BLaER1 (cell line): ENCODE measurements at regions not wholly inside any gene's neighbourhood (a gene's known extent, or its start where the extent isn't known, plus 50 kb on each side); places are given as distances from the start of the nearest gene placed in this dataset.

Experiments used
- H3K27ac ChIP-seq: shearing (Covaris generic); formaldehyde crosslinking; 2 replicates; pipeline ENCODE4 v1.8.1; 2022
- H3K27me3 ChIP-seq: shearing (Covaris generic); formaldehyde crosslinking; 2 replicates; pipeline ENCODE4 v1.8.1; 2022
- H3K36me3 ChIP-seq: shearing (Covaris generic); formaldehyde crosslinking; 2 replicates; pipeline ENCODE4 v1.8.1; 2022
- H3K4me1 ChIP-seq: shearing (Covaris generic); formaldehyde crosslinking; 2 replicates; pipeline ENCODE4 v1.8.1; 2022
- H3K4me2 ChIP-seq: shearing (Covaris generic); formaldehyde crosslinking; 2 replicates; pipeline ENCODE4 v1.8.1; 2022
- H3K4me3 ChIP-seq: shearing (Covaris generic); formaldehyde crosslinking; 2 replicates; pipeline ENCODE4 v1.8.1; 2022
- H3K9ac ChIP-seq: shearing (Covaris generic); formaldehyde crosslinking; 2 replicates; pipeline ENCODE4 v1.8.1; 2022
- H3K9me3 ChIP-seq: shearing (Covaris generic); formaldehyde crosslinking; 2 replicates; pipeline ENCODE4 v1.8.1; 2022
- H4K20me1 ChIP-seq: shearing (Covaris generic); formaldehyde crosslinking; 2 replicates; pipeline ENCODE4 v1.8.1; 2022
- Cebpa-rat ChIP-seq: shearing (Covaris generic); IDR thresholded peaks from 2 replicates; pipeline ENCODE4 v1.8.1; 2022

DNA sequence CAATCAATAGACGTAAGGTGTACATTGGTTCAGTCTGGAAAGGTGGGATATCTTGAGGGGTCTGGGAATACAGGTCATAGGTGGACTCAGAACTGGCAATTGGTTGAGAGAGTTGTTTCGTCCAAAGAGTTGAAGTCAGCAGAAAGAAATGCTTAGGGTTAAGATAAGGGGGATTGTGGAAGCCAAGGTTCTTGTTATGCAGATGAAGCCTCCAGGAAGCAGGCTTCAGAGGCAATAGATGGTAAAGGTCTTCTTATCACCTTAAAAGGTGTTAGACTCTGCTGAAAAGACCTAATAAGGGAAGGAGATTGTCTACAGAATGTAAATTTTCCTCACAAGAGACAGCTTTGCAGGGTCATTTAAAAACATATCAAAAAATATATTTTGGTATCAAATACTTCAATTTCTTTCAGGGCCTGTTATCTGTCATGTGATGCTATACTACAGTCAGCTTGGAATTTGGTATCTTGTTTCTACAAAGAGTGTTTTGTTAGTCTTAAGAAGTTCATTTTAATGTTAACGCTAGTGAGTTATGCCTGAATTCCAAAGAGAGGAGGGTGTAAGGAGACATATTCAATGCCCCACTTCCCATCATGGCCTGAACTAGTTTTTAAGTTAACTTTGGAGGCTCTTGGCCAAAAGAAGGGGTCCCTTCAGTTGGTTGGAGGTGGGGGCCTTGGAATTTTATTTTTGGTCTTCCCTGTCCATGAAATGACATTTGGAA, 378.2 kb upstream of the ROBO2 start:
- Histone ChIP-seq H3K9ac (no peak overlapping the region), H3K4me3 (no peak overlapping the region), H4K20me1 (no peaks in the 10 kb centered on the region)

DNA sequence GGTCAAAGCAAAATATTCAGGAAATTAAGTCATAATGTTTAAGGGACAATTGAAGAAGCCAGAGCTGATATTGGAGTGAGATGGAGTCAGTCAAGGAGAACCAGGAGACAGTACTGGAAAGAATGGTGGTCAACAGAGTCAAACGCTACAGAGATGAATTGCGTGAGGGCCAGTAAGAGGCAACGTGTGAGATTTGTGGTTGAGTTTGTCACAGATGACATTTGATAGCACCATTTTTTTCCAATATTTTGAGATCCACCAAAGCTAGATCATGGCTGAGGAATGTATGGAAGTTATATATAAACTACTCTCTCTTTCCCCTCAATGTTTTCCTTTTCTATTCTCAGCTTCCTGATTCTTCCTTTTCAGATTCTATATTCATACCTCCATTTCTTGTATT, 375.1 kb upstream of the ROBO2 start:
- Histone ChIP-seq H3K4me3 (no peak overlapping the region), H3K36me3 (no peaks in the 10 kb centered on the region), H3K4me1 (no peaks in the 10 kb centered on the region), H3K4me2 (no peak overlapping the region), H3K27me3 (no peaks in the 10 kb centered on the region), H4K20me1 (no peaks in the 10 kb centered on the region), H3K9me3 (no peaks in the 10 kb centered on the region), H3K27ac (no peak overlapping the region), H3K9ac (no peak overlapping the region)
- no peak for TF ChIP-seq Cebpa-rat

More for the DNA sequence above, 378.2 kb upstream of the ROBO2 start:
- H3K36me3 ChIP-seq: no peaks in the 10 kb centered on the region
- H3K4me1 ChIP-seq: no peaks in the 10 kb centered on the region
- no peaks in the 10 kb centered on the region for H3K27me3 ChIP-seq
- H3K27ac ChIP-seq: no peak overlapping the region
- TF ChIP-seq Cebpa-rat: no peak
- H3K9me3 ChIP-seq: no peaks in the 10 kb centered on the region
- H3K4me2 ChIP-seq: no peak overlapping the region

DNA sequence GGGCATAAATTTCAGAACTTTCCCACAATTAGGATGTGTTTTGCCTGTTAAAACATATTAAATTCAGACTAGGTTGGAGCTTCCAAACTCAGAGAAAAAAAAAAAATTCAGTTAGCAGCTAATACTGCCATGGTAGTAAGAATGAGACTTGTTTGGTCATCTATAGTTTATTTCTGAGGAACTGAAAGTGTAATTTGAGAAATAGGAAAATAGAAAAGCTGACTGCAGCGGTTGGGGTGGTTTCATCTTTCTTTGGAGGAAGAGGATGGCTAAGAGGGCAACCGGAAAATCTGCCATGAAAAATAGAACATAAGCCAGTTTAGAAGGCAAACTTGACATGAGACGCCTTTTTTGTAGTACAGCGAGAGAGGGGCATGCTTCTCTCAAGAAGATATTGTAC, 371.2 kb upstream of the ROBO2 start:
- Histone ChIP-seq H3K27me3 (no peaks in the 10 kb centered on the region), H3K9me3 (no peaks in the 10 kb centered on the region), H3K4me3 (no peak overlapping the region), H3K4me2 (no peak overlapping the region), H3K9ac (no peak overlapping the region), H3K27ac (no peak overlapping the region), H3K4me1 (no peaks in the 10 kb centered on the region), H4K20me1 (no peaks in the 10 kb centered on the region), H3K36me3 (no peaks in the 10 kb centered on the region)
- TF ChIP-seq Cebpa-rat: no peak

DNA sequence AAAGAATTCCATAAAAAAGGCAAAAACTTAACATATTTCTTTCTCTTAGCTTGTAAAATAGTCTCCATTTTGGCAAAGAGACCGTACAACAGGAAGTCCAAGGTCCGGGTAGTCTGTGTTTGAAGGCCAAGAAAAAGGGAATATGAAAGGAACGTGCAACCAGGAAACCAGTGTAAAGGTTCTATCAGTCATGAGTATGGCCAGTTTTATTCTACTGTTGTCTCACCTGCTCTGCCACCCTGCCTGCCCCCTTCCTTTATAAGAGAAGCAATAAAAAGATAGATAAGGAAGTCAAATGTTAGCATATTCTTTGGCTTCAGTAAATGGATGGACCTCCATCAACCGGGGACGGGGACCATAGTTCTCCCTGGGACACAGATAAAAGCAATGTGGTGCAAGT, 370.6 kb upstream of the ROBO2 start:
- Histone ChIP-seq H3K9me3 (no peaks in the 10 kb centered on the region), H3K4me2 (no peak overlapping the region), H3K4me3 (no peak overlapping the region), H3K9ac (no peak overlapping the region), H3K4me1 (no peaks in the 10 kb centered on the region), H3K27me3 (no peaks in the 10 kb centered on the region), H3K36me3 (no peaks in the 10 kb centered on the region), H3K27ac (no peak overlapping the region), H4K20me1 (no peaks in the 10 kb centered on the region)
- no peak for TF ChIP-seq Cebpa-rat

DNA sequence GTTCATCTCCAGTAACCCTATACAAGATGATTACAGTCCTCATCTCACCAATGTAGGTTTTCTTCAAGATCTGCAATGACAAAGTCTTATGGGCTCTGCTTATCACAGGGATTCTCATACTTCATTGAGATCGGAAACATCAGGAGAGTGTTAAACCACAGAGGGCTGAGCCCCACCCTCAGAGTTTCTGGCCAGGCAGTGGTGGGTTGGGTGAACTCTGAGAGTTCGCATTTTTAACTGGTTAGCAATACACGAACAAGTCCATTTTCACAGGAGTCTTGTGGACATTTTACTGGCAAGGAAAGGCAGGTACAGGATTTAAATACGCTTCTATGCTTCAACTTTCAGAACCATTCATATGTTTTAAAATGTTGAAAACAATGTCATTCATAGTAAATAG, 366.7 kb upstream of the ROBO2 start:
- no peaks in the 10 kb centered on the region for H4K20me1 ChIP-seq
- H3K4me3 ChIP-seq: no peak overlapping the region
- no peaks in the 10 kb centered on the region for H3K4me1 ChIP-seq
- H3K4me2 ChIP-seq: no peak overlapping the region
- no peak overlapping the region for H3K27ac ChIP-seq
- no peak for TF ChIP-seq Cebpa-rat
- H3K36me3 ChIP-seq: no peaks in the 10 kb centered on the region
- H3K9ac ChIP-seq: no peak overlapping the region
- H3K9me3 ChIP-seq: no peaks in the 10 kb centered on the region
- H3K27me3 ChIP-seq: no peaks in the 10 kb centered on the region

DNA sequence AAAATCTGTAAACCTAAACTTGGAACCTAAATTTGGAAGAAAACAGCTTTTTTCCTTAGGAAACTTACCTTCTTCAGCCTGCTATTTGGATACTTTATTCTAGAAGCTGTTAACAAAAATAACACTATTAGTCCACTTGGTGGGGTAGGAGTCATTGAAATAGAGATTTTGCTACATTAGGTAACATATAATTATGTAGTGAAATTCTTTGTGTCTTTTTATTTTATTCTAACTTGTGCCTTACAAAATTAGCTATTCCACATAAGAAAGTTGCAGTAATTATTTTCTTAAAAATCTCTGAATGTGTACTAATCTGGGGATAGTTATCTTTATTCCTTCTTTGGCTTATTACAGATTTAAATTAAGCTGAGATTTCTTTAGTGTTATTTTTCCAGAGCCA, 360.4 kb upstream of the ROBO2 start:
- Histone ChIP-seq H3K4me3 (no peak overlapping the region), H4K20me1 (no peaks in the 10 kb centered on the region), H3K36me3 (no peaks in the 10 kb centered on the region), H3K27ac (no peak overlapping the region), H3K4me1 (no peaks in the 10 kb centered on the region), H3K4me2 (no peak overlapping the region), H3K27me3 (no peaks in the 10 kb centered on the region), H3K9ac (no peak overlapping the region), H3K9me3 (no peaks in the 10 kb centered on the region)
- TF ChIP-seq Cebpa-rat: no peak

DNA sequence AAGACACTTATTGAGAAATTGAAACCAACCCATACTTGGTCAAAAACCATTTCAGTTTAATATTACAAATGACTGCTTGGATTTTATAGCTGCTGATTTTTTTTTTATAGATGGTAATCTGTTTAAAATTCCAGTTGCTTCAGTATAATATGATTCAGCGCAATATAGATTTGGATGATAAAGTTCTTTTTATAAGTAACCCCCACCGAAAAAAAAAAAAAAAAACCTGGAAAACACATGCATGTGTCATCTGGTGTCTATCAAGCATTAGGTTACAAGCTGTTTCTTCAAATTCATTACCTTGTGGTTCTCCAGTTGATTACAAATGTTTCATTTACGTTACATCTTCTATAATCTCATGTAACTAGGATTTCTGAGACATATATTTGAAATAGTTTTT, 356.6 kb upstream of the ROBO2 start:
- Histone ChIP-seq H3K4me1 (no peaks in the 10 kb centered on the region), H3K9me3 (no peaks in the 10 kb centered on the region), H3K27me3 (no peaks in the 10 kb centered on the region), H3K4me3 (no peak overlapping the region), H3K4me2 (no peak overlapping the region), H3K9ac (no peak overlapping the region), H4K20me1 (no peaks in the 10 kb centered on the region), H3K27ac (no peak overlapping the region), H3K36me3 (no peaks in the 10 kb centered on the region)
- no peak for TF ChIP-seq Cebpa-rat

DNA sequence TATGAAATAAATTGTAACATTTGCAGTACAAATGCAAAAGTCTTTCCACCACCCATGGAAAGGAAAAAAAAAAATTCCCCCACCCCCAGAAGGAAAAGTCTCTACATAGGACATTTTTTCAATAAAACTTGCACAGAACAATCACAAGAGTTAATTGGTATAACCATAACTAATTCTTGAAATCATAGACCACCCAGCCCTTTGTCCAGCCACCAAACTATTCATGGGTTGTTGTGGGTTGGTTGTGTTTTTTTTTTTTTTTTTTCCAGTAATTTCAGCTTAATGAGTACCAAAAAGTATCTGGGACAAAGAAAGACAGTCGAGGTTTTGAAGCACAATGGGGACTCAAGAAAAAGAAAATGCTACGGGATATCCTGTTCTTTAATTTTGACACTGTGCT, 355.0 kb upstream of the ROBO2 start:
- Histone ChIP-seq H3K4me1 (no peaks in the 10 kb centered on the region), H3K4me3 (no peak overlapping the region), H3K4me2 (no peak overlapping the region), H3K27ac (no peak overlapping the region), H3K36me3 (no peaks in the 10 kb centered on the region), H4K20me1 (no peaks in the 10 kb centered on the region), H3K27me3 (no peaks in the 10 kb centered on the region), H3K9ac (no peak overlapping the region), H3K9me3 (no peaks in the 10 kb centered on the region)
- no peak for TF ChIP-seq Cebpa-rat

DNA sequence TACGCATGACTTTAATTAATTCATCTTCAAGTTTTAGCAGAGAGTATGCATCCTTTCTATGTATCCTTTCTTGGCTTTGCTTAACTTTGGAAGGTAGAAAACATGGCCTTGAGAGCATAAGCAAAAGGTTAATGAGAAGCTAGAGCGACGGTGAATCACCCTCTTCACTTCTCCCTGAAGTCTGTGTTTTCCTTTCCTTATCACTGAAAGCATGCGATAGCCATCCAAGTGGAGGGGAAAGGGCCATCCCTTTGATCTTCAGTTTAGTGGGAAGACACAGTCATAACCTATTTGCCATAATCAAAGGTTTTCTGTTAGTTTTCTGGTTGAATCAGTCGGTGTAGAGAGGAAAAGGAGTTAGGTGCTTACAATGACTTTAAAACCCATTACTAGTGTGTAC, 354.0 kb upstream of the ROBO2 start:
- Histone ChIP-seq H3K27me3 (no peaks in the 10 kb centered on the region), H3K4me1 (no peaks in the 10 kb centered on the region), H3K9ac (no peak overlapping the region), H3K27ac (no peak overlapping the region), H3K36me3 (no peaks in the 10 kb centered on the region), H3K4me3 (no peak overlapping the region), H3K9me3 (no peaks in the 10 kb centered on the region), H3K4me2 (no peak overlapping the region), H4K20me1 (no peaks in the 10 kb centered on the region)
- TF ChIP-seq Cebpa-rat: no peak

DNA sequence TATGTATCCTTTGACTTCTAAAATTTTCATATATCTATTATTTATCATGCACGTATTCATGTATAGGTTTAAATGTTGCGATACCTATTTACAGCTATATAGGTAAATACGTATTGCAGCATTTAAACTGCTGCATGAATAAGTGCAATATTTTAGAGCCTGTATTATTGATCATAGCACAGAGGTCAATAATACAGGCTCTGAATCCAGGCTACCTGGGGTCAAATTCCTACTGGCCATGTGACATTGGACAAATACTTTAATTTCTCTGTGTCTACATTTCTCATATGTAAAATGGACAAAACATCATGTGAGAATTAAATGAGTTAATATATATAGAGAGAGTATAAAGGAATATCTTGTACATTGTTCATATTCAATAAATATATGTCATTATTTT, 352.9 kb upstream of the ROBO2 start:
- Histone ChIP-seq H3K9ac (no peak overlapping the region), H3K27ac (no peak overlapping the region), H3K9me3 (no peaks in the 10 kb centered on the region; the same call in 1 of the 2 replicates), H3K4me2 (no peak overlapping the region), H3K4me3 (no peak overlapping the region), H4K20me1 (no peaks in the 10 kb centered on the region), H3K27me3 (no peaks in the 10 kb centered on the region), H3K36me3 (no peaks in the 10 kb centered on the region), H3K4me1 (no peaks in the 10 kb centered on the region)
- no peak for TF ChIP-seq Cebpa-rat

DNA sequence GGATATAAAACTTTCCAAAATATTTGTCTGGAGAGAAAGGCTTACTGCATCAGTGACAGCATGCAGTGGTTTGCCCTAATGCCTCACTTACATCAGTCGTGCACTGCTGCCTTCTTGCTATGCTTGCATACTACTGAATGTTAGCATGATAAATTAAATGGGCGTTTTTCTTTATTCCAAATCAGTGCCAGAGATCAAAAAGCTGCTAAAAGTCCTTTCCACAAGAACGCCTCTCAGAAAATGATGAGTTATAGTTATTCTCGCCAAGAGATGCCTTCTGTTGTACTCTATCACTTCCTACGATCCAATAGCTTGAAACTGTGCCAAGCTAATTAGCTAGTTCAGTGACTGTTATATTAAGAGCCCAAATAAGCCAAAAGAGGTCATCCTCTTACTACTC, 345.8 kb upstream of the ROBO2 start:
- no peak for TF ChIP-seq Cebpa-rat
- Histone ChIP-seq H3K9ac (no peak overlapping the region), H3K4me1 (peaks cover 11% of the 10 kb centered on the region), H3K9me3 (no peaks in the 10 kb centered on the region; the same call in 1 of the 2 replicates), H3K4me3 (no peak overlapping the region), H3K36me3 (no peaks in the 10 kb centered on the region), H3K27me3 (no peaks in the 10 kb centered on the region), H4K20me1 (no peaks in the 10 kb centered on the region), H3K27ac (no peak overlapping the region), H3K4me2 (peak overlapping the region; percentile 20)
